ENCODE measurements at regions not wholly inside any gene's neighbourhood (a gene's known extent, or its start where the extent isn't known, plus 50 kb on each side); places are given as distances from the start of the nearest gene placed in this dataset.

- no peak for TF ChIP-seq CTCF (conservative IDR thresholded peaks at IDR 0.05; ENCODE audit: low read depth, low read length)
- no peak for DNase-seq (ENCODE audit: low read depth)
- H3K4me3 ChIP-seq (ENCODE audit: low read depth, low read length), result no peak overlapping the region
Observed at GRCh38 chr16:26901196-26901861, 165.4 kb upstream of the C16orf82 start.

GRCh38 chr16:26901983-26902382 is 164.7 kb upstream of the C16orf82 start:
- DNase-seq (ENCODE audit: low read depth), result no peak
- no peak for TF ChIP-seq CTCF (conservative IDR thresholded peaks at IDR 0.05; ENCODE audit: low read depth, low read length)
- no peak overlapping the region for H3K4me3 ChIP-seq (ENCODE audit: low read depth, low read length)

- TF ChIP-seq CTCF (conservative IDR thresholded peaks at IDR 0.05; ENCODE audit: low read depth, low read length), result no peak
- DNase-seq (ENCODE audit: low read depth), result no peak
- H3K4me3 ChIP-seq (ENCODE audit: low read depth, low read length), result no peak overlapping the region
Observed at GRCh38 chr16:26905336-26905735, 161.4 kb upstream of the C16orf82 start.

GRCh38 chr16:26909623-26910022 is 157.1 kb upstream of the C16orf82 start:
- TF ChIP-seq CTCF (conservative IDR thresholded peaks at IDR 0.05; ENCODE audit: low read depth, low read length), result no peak
- no peak for DNase-seq (ENCODE audit: low read depth)
- no peak overlapping the region for H3K4me3 ChIP-seq (ENCODE audit: low read depth, low read length)

- H3K4me3 ChIP-seq (ENCODE audit: low read depth, low read length), result no peak overlapping the region
- TF ChIP-seq CTCF (conservative IDR thresholded peaks at IDR 0.05; ENCODE audit: low read depth, low read length), result no peak
- DNase-seq (ENCODE audit: low read depth), result no peak
Observed at GRCh38 chr16:26911436-26911835, 155.3 kb upstream of the C16orf82 start.

- no peak for DNase-seq (ENCODE audit: low read depth)
- H3K4me3 ChIP-seq (ENCODE audit: low read depth, low read length), result no peak overlapping the region
- no peak for TF ChIP-seq CTCF (conservative IDR thresholded peaks at IDR 0.05; ENCODE audit: low read depth, low read length)
Observed at GRCh38 chr16:26913851-26914250, 152.9 kb upstream of the C16orf82 start.
